ENCODE measurements at regions not wholly inside any gene's neighbourhood (a gene's known extent, or its start where the extent isn't known, plus 50 kb on each side); places are given as distances from the start of the nearest gene placed in this dataset.

GRCh38 chr5:68995845-68996545 lies 97.8 kb upstream of the SLC30A5 start:
- H3K9me3 ChIP-seq (ENCODE audit: low read length) = no peaks in the 10 kb centered on the region
- H3K79me2 ChIP-seq (ENCODE audit: insufficient read depth, low read depth, low read length) = no peaks in the 10 kb centered on the region
- no peak overlapping the region for H2AFZ ChIP-seq (ENCODE audit: low read length)
- no TSS peak for BruUV-seq (replicated peaks)
- no peaks in the 10 kb centered on the region for H3K36me3 ChIP-seq (ENCODE audit: insufficient read depth, low read length)
- no peaks in the 10 kb centered on the region for H3K9me2 ChIP-seq (ENCODE audit: insufficient read depth, low read length)
- no peak overlapping the region for H3K4me3 ChIP-seq (ENCODE audit: low read depth, low read length, poor library complexity, severe bottlenecking)
- TF ChIP-seq EZH2phosphoT487 (IDR thresholded peaks at IDR 0.05; ENCODE audit: borderline replicate concordance, low read depth, low read length) (no peak), CTCF (conservative IDR thresholded peaks at IDR 0.05; ENCODE audit: low read length) (no peak)
- intact Hi-C loops (cut with micrococcal nuclease; ENCODE audit: unreplicated experiment) = no loop called here
- no peaks in the 10 kb centered on the region for H4K20me1 ChIP-seq (ENCODE audit: insufficient read depth, low read length)
- no peak overlapping the region for H3K4me2 ChIP-seq (ENCODE audit: low read length)
- no peak for DNase-seq (ENCODE audit: low spot score)
- ChIA-PET CTCF (ENCODE audit: unreplicated experiment) (no interaction called here), POLR2A (no interaction called here)
- H3K4me1 ChIP-seq (ENCODE audit: insufficient read depth, low read length, poor library complexity, severe bottlenecking) = no peaks in the 10 kb centered on the region
- no peak overlapping the region for H3K27ac ChIP-seq (ENCODE audit: low read depth, low read length, poor library complexity, severe bottlenecking)

- CTCF ChIA-PET (ENCODE audit: unreplicated experiment) = no interaction called here
Observed at GRCh38 chr5:68999181-68999580, 94.6 kb upstream of the SLC30A5 start.

More at GRCh38 chr5:68999181-68999580, 94.6 kb upstream of the SLC30A5 start:
- TF ChIP-seq EZH2phosphoT487 (IDR thresholded peaks at IDR 0.05; ENCODE audit: borderline replicate concordance, low read depth, low read length) (no peak), CTCF (conservative IDR thresholded peaks at IDR 0.05; ENCODE audit: low read length) (no peak)
- intact Hi-C loops (cut with micrococcal nuclease; ENCODE audit: unreplicated experiment) = no loop called here
- Histone ChIP-seq H3K79me2 (ENCODE audit: insufficient read depth, low read depth, low read length) (no peaks in the 10 kb centered on the region), H2AFZ (ENCODE audit: low read length) (no peak overlapping the region), H4K20me1 (ENCODE audit: insufficient read depth, low read length) (no peaks in the 10 kb centered on the region), H3K36me3 (ENCODE audit: insufficient read depth, low read length) (no peaks in the 10 kb centered on the region), H3K9me2 (ENCODE audit: insufficient read depth, low read length) (no peaks in the 10 kb centered on the region), H3K27ac (ENCODE audit: low read depth, low read length, poor library complexity, severe bottlenecking) (no peak overlapping the region), H3K4me2 (ENCODE audit: low read length) (no peak overlapping the region), H3K4me3 (ENCODE audit: low read depth, low read length, poor library complexity, severe bottlenecking) (no peak overlapping the region), H3K9me3 (ENCODE audit: low read length) (no peaks in the 10 kb centered on the region), H3K4me1 (ENCODE audit: insufficient read depth, low read length, poor library complexity, severe bottlenecking) (no peaks in the 10 kb centered on the region)
- DNase-seq (ENCODE audit: low spot score) = no peak
- BruUV-seq (replicated peaks) = no TSS peak
- POLR2A ChIA-PET = no interaction called here
